ENCODE measurements at regions not wholly inside any gene's neighbourhood (a gene's known extent, or its start where the extent isn't known, plus 50 kb on each side); places are given as distances from the start of the nearest gene placed in this dataset.

DNA sequence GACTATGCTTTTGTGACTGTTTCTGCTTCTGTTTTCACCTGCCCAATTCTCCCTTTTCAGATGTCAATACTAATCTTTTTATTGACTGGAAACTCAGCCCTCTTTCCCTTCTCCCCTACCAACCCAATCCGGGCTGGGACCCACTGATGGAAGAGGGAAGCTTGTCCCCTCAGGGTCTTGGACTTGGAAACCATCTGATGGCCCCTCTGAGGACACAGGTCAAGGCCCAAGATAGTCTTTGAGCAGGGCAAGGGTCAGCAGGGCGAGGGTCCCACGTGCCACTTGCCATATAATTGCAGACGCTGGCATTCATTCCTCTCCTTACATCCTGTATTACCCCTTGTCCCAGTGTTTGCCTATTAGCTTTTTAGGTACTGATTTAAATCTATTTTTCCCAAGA lies 678.2 kb upstream of the FANCL start:
- no TSS peak for BruUV-seq (replicated peaks)
- Histone ChIP-seq H3K4me1 (ENCODE audit: control insufficient read depth, insufficient read depth, low read length) (no peaks in the 10 kb centered on the region), H3K9me3 (replicated peaks; ENCODE audit: control insufficient read depth, insufficient read depth, low read length) (no peaks in the 10 kb centered on the region), H3K9ac (ENCODE audit: control insufficient read depth, insufficient read depth, low read length) (no peak overlapping the region), H3K27me3 (replicated peaks in 1 of 2; ENCODE audit: control insufficient read depth in 2 of 2, insufficient read depth in 2 of 2, low read length in 1 of 2) (no peaks in the 10 kb centered on the region), H4K20me1 (ENCODE audit: control insufficient read depth, insufficient read depth) (no peaks in the 10 kb centered on the region), H3K36me3 (ENCODE audit: control insufficient read depth in 2 of 2, insufficient read depth in 2 of 2, low read length in 1 of 2) (no peaks in the 10 kb centered on the region), H3K4me2 (ENCODE audit: control insufficient read depth, insufficient read depth) (no peak overlapping the region), H3K27ac (ENCODE audit: control insufficient read depth, insufficient read depth) (no peak overlapping the region), H2AFZ (ENCODE audit: control insufficient read depth, low read depth, low read length) (no peak overlapping the region), H3K4me3 (no peak overlapping the region), H3K79me2 (ENCODE audit: control insufficient read depth, insufficient read depth, low read length) (no peaks in the 10 kb centered on the region)
- 13% methylated on average over 4 of the region's 4 CpGs for WGBS (ENCODE audit: insufficient coverage, insufficient replicate concordance, low lambda C conversion rate, missing lambda C conversion rate)
- intact Hi-C loops (cut with micrococcal nuclease; ENCODE audit: unreplicated experiment) (no loop called here), in situ Hi-C loops (cut with MboI) (no loop called here)
- no peak for TF ChIP-seq POLR2A (IDR thresholded peaks at IDR 0.05; ENCODE audit: low read depth, low read length)
- TF ChIP-seq, protein P1, sequence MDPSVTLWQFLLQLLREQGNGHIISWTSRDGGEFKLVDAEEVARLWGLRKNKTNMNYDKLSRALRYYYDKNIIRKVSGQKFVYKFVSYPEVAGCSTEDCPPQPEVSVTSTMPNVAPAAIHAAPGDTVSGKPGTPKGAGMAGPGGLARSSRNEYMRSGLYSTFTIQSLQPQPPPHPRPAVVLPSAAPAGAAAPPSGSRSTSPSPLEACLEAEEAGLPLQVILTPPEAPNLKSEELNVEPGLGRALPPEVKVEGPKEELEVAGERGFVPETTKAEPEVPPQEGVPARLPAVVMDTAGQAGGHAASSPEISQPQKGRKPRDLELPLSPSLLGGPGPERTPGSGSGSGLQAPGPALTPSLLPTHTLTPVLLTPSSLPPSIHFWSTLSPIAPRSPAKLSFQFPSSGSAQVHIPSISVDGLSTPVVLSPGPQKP (IDR thresholded peaks at IDR 0.05; ENCODE audit: low read depth, low read length): no peak
- TF ChIP-seq, protein P2, sequence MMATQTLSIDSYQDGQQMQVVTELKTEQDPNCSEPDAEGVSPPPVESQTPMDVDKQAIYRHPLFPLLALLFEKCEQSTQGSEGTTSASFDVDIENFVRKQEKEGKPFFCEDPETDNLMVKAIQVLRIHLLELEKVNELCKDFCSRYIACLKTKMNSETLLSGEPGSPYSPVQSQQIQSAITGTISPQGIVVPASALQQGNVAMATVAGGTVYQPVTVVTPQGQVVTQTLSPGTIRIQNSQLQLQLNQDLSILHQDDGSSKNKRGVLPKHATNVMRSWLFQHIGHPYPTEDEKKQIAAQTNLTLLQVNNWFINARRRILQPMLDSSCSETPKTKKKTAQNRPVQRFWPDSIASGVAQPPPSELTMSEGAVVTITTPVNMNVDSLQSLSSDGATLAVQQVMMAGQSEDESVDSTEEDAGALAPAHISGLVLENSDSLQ (IDR thresholded peaks at IDR 0.05): no peak
- no peak for TF ChIP-seq TARDBP (IDR thresholded peaks at IDR 0.05; ENCODE audit: borderline replicate concordance)
- TF ChIP-seq HCFC1 (IDR thresholded peaks at IDR 0.05; ENCODE audit: low read length): no peak
- TF ChIP-seq, protein P3, sequence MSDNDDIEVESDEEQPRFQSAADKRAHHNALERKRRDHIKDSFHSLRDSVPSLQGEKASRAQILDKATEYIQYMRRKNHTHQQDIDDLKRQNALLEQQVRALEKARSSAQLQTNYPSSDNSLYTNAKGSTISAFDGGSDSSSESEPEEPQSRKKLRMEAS (IDR thresholded peaks at IDR 0.05; ENCODE audit: low read depth, low read length): no peak
- TF ChIP-seq NFYB (IDR thresholded peaks at IDR 0.05; ENCODE audit: insufficient read depth, low read depth, low read length): no peak
- CTCF ChIA-PET: no interaction called here
- RAD21 ChIA-PET (ENCODE audit: unreplicated experiment): no interaction called here
- FAIRE-seq (no peak), ATAC-seq (no peak), DNase-seq (ENCODE audit: low read depth, low spot score) (no peak)
- POLR2A ChIA-PET: no interaction called here
- SMC1A ChIA-PET (ENCODE audit: uncharacterized antibody, unreplicated experiment): no interaction called here

DNA sequence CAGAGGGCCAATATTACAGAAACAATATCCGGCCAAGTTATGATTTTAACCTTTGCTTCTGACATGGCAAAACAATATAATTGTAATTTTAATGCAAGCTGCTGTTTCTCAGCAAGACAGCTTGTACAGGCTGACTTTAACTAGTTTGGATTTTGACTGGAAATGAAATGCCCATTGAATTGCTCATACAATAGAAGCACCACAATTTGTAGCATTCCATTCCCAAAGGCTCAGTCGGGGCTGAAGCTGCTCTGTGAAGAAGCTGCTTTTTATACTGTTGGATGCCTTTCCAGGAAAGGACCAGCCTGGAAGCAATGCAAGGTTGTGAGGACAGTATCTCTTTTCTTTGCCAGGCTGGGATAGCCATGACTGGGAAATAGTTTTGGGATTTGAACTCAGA lies 677.0 kb upstream of the FANCL start:
- no peak for TF ChIP-seq IKZF1 (conservative IDR thresholded peaks at IDR 0.05)
- TF ChIP-seq, protein P4, sequence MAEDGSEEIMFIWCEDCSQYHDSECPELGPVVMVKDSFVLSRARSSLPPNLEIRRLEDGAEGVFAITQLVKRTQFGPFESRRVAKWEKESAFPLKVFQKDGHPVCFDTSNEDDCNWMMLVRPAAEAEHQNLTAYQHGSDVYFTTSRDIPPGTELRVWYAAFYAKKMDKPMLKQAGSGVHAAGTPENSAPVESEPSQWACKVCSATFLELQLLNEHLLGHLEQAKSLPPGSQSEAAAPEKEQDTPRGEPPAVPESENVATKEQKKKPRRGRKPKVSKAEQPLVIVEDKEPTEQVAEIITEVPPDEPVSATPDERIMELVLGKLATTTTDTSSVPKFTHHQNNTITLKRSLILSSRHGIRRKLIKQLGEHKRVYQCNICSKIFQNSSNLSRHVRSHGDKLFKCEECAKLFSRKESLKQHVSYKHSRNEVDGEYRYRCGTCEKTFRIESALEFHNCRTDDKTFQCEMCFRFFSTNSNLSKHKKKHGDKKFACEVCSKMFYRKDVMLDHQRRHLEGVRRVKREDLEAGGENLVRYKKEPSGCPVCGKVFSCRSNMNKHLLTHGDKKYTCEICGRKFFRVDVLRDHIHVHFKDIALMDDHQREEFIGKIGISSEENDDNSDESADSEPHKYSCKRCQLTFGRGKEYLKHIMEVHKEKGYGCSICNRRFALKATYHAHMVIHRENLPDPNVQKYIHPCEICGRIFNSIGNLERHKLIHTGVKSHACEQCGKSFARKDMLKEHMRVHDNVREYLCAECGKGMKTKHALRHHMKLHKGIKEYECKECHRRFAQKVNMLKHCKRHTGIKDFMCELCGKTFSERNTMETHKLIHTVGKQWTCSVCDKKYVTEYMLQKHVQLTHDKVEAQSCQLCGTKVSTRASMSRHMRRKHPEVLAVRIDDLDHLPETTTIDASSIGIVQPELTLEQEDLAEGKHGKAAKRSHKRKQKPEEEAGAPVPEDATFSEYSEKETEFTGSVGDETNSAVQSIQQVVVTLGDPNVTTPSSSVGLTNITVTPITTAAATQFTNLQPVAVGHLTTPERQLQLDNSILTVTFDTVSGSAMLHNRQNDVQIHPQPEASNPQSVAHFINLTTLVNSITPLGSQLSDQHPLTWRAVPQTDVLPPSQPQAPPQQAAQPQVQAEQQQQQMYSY (CRISPR knock-in tag; IDR thresholded peaks at IDR 0.05): no peak
- Histone ChIP-seq H3K27ac (ENCODE audit: control insufficient read depth, insufficient read depth) (no peak overlapping the region), H3K27me3 (replicated peaks in 1 of 2; ENCODE audit: control insufficient read depth in 2 of 2, insufficient read depth in 2 of 2, low read length in 1 of 2) (no peaks in the 10 kb centered on the region), H3K36me3 (ENCODE audit: control insufficient read depth in 2 of 2, insufficient read depth in 2 of 2, low read length in 1 of 2) (no peaks in the 10 kb centered on the region), H2AFZ (ENCODE audit: control insufficient read depth, low read depth, low read length) (no peak overlapping the region), H4K20me1 (ENCODE audit: control insufficient read depth, insufficient read depth) (no peaks in the 10 kb centered on the region), H3K9me3 (replicated peaks; ENCODE audit: control insufficient read depth, insufficient read depth, low read length) (no peaks in the 10 kb centered on the region), H3K4me2 (ENCODE audit: control insufficient read depth, insufficient read depth) (no peak overlapping the region), H3K4me1 (ENCODE audit: control insufficient read depth, insufficient read depth, low read length) (no peaks in the 10 kb centered on the region), H3K4me3 (no peak overlapping the region), H3K9ac (ENCODE audit: control insufficient read depth, insufficient read depth, low read length) (no peak overlapping the region), H3K79me2 (ENCODE audit: control insufficient read depth, insufficient read depth, low read length) (no peaks in the 10 kb centered on the region)
- WGBS (ENCODE audit: insufficient coverage, insufficient replicate concordance, low lambda C conversion rate, missing lambda C conversion rate): 41% methylated on average over 2 of the region's 2 CpGs
- ChIA-PET POLR2A (no interaction called here), SMC1A (ENCODE audit: uncharacterized antibody, unreplicated experiment) (no interaction called here), RAD21 (ENCODE audit: unreplicated experiment) (no interaction called here), CTCF (no interaction called here)
- intact Hi-C loops (cut with micrococcal nuclease; ENCODE audit: unreplicated experiment) (no loop called here), in situ Hi-C loops (cut with MboI) (no loop called here)
- DNase-seq (ENCODE audit: low read depth, low spot score): no peak
- no peak for ATAC-seq
- BruUV-seq (replicated peaks): no TSS peak
- FAIRE-seq: no peak

All from GM12878 (cell line).